GM21529 (cell line): ENCODE measurements at regions not wholly inside any gene's neighbourhood (a gene's known extent, or its start where the extent isn't known, plus 50 kb on each side); places are given as distances from the start of the nearest gene placed in this dataset.

Experiments used
- ATAC-seq: cut with Tn5 transposase; IDR thresholded peaks from one replicate; pipeline ENCODE4 v1.9.1; 2021; ENCODE audit not compliant: unreplicated experiment

DNA sequence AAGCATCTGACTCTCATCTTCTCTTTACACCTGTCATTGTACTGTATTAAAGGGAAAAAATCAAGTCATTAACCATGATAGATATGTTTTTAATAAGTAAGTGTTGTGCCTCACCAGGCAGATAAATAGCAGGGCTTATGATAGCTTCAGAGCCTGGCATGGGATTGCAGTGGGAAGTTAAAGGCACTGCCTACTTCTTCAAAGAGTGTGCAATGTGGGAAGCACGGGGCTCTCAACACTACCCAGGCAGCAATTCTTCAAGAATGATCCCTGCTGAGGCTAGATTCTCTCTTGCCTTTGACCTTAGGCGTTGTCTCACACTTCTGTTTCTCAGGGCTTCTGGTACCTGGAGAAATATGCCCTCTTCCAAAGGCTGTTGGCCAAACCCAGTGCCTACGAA lies 297.3 kb downstream of the MAF start:
- no peak for ATAC-seq

DNA sequence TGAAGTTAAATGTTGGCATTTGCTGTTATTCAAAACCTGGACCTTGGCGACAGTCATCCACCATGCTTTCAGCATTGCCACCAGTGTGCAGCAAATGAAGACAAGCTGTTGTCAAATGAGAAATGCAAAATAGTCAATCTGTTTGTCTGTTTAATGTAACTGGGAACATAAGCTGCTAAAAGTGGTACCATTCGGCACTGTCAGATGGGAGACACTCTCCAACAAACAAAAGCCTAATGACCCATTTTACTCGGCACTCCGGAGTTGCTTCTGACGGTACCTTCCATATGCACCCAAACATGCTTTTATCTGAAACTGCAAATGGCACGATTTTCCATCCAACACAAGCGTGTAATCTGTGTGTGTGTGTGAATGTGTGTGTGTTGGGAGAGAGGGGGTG lies 297.8 kb downstream of the MAF start:
- no peak for ATAC-seq

DNA sequence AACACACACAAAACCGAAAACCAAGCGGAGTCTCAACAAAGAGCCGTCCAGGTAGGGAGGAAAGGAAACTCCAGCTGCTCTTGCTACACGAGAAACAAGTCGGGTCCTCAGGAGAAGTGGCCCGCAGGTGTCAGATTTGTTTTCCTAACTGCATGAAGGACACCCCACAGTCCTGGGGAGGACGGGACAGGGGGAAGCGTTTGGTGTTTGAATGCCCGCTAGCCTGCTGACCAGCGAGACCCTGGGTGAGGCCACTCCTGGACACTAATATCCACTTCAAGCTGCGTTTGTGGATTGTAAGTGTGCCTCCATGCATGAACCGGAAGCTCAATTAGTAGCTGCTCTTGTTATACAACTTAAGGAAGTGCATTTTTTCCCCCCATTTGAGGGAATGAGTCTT lies 299.5 kb downstream of the MAF start:
- ATAC-seq, result no peak

- ATAC-seq, result no peak
These were observed 301.4 kb downstream of the MAF start for GRCh38 chr16:79298894-79299799.

DNA sequence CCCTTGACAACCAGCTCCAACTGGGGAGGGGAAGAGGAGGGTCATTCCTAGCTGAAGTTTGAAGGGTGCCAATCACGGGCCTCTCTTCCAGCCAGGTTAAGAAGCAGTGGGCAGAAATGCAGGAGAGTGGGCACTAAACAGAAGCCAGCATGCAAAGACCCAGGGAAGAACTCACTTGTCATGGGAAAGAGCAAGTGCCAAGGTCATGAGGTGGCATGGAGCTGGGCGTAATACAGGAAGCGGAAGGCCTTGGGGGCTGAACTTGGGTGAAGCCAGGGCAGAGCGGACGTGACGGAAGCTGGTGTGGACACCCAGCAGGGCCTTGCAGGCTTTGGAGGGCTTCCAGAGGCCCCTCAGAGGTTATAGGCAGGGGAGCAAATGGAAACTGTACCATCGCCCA lies 302.1 kb downstream of the MAF start:
- ATAC-seq, result no peak

GRCh38 chr16:79297805-79298204 lies 302.7 kb downstream of the MAF start:
- no peak for ATAC-seq

- ATAC-seq, result no peak
These were observed 303.2 kb downstream of the MAF start for GRCh38 chr16:79297296-79297695.

DNA sequence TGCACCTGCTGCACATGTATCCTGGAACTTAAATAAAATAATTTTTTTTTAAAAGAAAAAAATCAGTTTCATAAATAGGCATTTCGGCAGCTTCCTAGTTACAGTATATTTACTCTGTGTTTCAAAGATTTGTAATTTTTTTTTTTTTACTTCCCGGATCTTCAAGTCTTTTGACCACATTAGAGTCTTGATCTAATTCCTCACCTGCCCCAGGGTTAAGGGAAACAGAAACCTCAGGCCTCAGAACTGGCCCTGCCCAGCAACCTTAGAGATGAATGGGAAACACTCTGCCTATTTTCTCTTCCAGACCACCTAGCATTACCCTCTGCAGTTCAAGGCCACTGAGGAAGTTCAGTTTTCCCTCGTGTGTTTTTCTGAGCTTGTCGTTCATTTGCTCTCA lies 304.0 kb downstream of the MAF start:
- ATAC-seq, result no peak

DNA sequence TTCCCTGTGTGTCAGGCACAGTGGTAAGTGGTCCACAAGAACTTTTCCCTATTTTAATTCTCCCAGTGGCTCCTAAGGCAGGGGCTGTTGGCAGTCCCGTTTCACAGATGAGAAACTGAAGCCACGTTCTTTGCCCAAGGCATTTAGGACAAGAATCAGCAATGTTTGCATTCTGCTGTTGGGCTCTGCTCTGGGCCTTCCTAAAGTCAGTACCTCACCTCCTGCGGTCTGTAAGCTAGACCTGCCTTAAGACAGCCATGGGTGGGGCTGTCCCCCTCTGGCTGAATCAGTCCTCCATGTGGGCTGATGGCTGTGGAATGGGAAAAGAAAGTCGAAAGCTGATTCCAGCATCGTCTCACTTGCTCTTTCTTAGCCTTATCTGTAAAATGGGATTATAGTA lies 304.8 kb downstream of the MAF start:
- ATAC-seq, result no peak

DNA sequence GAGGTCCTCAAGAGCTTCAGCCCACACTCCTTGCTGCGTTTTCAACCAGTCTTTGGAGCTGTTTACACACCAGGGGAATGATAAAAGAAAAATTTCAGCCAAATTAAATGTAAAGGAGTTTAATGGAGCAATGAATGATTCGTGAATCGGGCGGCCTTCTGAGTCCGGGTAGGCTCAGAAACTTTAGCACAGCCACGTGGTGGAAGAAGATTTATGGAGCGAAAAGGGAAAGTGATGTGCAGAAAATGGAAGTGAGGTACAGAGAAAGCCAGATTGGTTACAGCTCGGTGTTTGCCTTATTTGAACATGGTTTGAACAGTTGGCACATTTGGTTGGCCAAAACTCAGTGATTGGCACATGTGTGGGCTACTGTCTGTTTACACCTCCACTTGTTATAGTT lies 305.4 kb downstream of the MAF start:
- ATAC-seq, result no peak

DNA sequence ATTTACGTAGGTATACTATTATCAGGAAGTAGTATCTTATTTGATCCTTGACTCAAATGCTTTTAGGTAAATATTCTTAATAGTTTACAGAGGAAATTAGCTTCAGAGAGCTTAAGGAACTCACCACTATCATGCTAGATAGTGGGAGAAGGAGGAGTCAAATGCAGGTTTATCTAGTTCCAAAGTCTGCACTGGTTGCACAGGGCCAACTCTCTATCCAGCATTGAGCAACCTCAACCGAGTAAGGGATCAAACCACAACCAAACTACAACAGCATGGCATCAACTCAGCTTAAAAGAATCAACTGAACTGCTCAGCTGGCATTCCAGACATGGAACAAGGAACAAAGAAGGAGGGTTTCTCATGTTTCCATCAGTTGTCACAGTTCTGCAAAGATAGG lies 306.0 kb downstream of the MAF start:
- no peak for ATAC-seq

DNA sequence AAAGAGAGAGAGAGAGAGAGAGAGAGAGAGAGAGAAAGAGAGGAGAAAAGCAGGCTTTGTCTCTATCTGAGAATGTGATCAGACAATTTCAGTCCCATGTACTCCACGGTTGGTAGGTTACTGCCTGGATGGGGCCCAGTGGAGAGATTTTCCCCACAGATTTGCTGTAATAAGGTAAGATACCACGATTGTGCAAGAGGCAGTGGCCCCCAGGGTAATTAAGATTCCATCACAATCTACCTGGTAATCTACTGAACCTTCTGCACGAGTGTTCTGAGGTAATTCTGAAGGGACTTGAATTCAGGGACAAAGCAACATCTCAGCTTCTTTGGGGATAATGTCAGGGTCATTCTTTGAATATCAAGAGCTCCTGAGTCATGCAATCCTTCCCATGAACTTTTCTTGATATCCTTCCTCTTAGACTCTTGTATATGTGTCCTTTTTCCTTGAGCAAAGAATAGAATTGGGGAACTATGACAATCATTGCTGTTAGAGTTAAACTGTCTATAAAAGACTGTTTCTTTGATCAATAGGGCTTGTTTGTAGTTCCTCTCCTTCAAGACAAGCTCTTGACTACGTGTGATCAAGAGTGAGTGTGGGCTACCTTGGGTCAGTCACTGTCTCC lies 306.6 kb downstream of the MAF start:
- ATAC-seq, result no peak

- no peak for ATAC-seq
These were observed 312.5 kb downstream of the MAF start for GRCh38 chr16:79288066-79288465.

- ATAC-seq, result peak; percentile 12
These were observed 313.1 kb downstream of the MAF start for GRCh38 chr16:79287424-79287917.

- peak; percentile 95 for ATAC-seq
These were observed 313.7 kb downstream of the MAF start for GRCh38 chr16:79286646-79287423.

- no peak for ATAC-seq
These were observed 315.8 kb downstream of the MAF start for GRCh38 chr16:79284766-79285165.

DNA sequence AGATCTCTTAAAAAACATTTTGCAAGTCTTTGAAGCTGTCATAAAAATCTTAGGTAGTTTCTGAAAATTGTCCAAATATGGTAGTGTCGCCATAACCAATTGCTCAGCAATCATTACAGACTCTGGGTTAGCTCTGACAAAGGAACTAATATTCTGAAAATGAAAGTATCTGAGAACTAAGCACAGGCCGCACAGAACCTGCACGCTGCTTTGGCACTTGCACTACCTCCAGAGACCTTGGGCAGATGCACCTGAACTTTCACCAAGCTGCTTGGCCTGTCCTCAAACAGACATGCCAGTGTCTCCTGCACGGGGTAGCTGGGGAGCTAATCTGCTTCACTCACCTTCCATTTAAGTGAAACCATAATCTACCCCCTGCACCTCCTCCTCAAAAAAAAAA lies 317.0 kb downstream of the MAF start:
- ATAC-seq, result no peak

GRCh38 chr16:79282806-79283205 lies 317.7 kb downstream of the MAF start:
- no peak for ATAC-seq

DNA sequence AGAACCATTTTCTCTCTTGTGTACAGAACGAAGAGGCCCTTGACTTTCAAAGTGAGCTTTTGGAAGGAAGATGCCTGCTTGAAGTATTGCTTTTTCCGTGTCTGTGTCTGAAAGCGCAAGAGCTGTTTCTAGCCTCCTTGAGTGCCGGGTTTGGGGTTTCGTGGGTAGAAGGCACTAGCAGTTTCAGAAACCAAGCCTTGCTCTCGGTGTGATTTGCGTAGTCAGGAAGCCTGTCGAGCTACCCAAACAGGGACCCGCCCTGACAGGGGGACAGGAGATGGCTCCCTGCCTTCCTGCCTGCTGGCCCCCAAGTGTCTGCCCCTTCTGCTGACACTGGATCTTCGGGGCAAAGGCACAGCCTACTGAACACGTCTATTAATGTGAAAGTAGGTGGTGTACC lies 322.0 kb downstream of the MAF start:
- peak; percentile 91 for ATAC-seq

- no peak for ATAC-seq
These were observed 324.0 kb downstream of the MAF start for GRCh38 chr16:79276501-79276900.

DNA sequence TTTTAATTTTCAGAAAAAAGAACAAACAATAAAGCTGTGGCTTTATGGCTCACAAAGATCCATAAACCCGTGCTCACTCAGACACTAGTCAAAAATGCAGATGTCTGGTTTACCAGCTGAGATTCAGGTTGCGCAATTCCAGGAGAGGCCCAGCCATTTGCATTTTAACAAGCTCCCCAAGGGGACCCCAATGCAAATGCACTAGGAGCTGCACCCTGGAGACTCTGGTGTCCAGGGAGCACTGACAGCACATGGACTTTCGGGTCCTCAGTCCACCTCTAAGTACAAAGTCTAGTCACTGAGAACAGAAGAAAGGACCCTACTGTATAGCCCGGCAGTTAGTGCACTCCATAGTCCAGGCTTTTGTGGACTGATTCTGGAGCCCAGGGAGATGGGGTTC lies 326.3 kb downstream of the MAF start:
- ATAC-seq, result no peak

- no peak for ATAC-seq
These were observed 328.4 kb downstream of the MAF start for GRCh38 chr16:79272141-79272577.
